Epithelial cell of proximal tubule (primary cell): ENCODE measurements at regions not wholly inside any gene's neighbourhood (a gene's known extent, or its start where the extent isn't known, plus 50 kb on each side); places are given as distances from the start of the nearest gene placed in this dataset.

Source experiments
- DNase-seq: peaks from one replicate; pipeline ENCODE4 v3.0.0-alpha.2; 2011; ENCODE audit warnings: low read depth
- H3K4me3 ChIP-seq: 2 replicates; pipeline ENCODE4 v1.5.1; 2011; ENCODE audit warnings: low read depth, mild to moderate bottlenecking, low read length
- CTCF ChIP-seq: conservative IDR thresholded peaks from 2 replicates; pipeline ENCODE4 v1.5.1; 2012; ENCODE audit warnings: low read depth, mild to moderate bottlenecking, low read length

- TF ChIP-seq CTCF, result no peak
- no peak overlapping the region for H3K4me3 ChIP-seq
- no peak for DNase-seq
These were observed 82.3 kb upstream of the SYT6 start for GRCh38 chr1:114235960-114236359.

- no peak for TF ChIP-seq CTCF
- DNase-seq, result no peak
- H3K4me3 ChIP-seq, result no peak overlapping the region
These were observed 81.6 kb upstream of the SYT6 start for GRCh38 chr1:114235281-114235680.

GRCh38 chr1:114234408-114235124 is 80.9 kb upstream of the SYT6 start:
- no peak for DNase-seq
- no peak for TF ChIP-seq CTCF
- no peak overlapping the region for H3K4me3 ChIP-seq

GRCh38 chr1:114232691-114233090 is 79.0 kb upstream of the SYT6 start:
- DNase-seq, result no peak
- H3K4me3 ChIP-seq, result no peak overlapping the region
- TF ChIP-seq CTCF, result no peak

GRCh38 chr1:114231301-114231700 is 77.6 kb upstream of the SYT6 start:
- no peak overlapping the region for H3K4me3 ChIP-seq
- no peak for DNase-seq
- TF ChIP-seq CTCF, result no peak

GRCh38 chr1:114229368-114229767 is 75.7 kb upstream of the SYT6 start:
- TF ChIP-seq CTCF, result no peak
- H3K4me3 ChIP-seq, result no peak overlapping the region
- DNase-seq, result no peak

GRCh38 chr1:114227059-114227458 is 73.4 kb upstream of the SYT6 start:
- DNase-seq, result no peak
- no peak for TF ChIP-seq CTCF
- no peak overlapping the region for H3K4me3 ChIP-seq
